ENCODE measurements at regions not wholly inside any gene's neighbourhood (a gene's known extent, or its start where the extent isn't known, plus 50 kb on each side); places are given as distances from the start of the nearest gene placed in this dataset.

GRCh38 chr12:73158341-73158740, 886.2 kb downstream of the TRHDE start:
- H4K20me1 ChIP-seq (ENCODE audit: insufficient read depth), result no peaks in the 10 kb centered on the region
- H3K4me2 ChIP-seq (ENCODE audit: low read length), result no peak overlapping the region
- H3K9ac ChIP-seq (ENCODE audit: low read length), result no peak overlapping the region
- H3F3A ChIP-seq (ENCODE audit: insufficient read depth, low read length, poor library complexity, severe bottlenecking), result no peaks in the 10 kb centered on the region
- H3K79me2 ChIP-seq (replicated peaks; ENCODE audit: insufficient read depth, low read length), result no peaks in the 10 kb centered on the region
- H2AFZ ChIP-seq (ENCODE audit: low read depth, low read length), result no peak overlapping the region
- H3K9me2 ChIP-seq (ENCODE audit: insufficient read depth, low read length), result no peaks in the 10 kb centered on the region
- no peaks in the 10 kb centered on the region for H3K27me3 ChIP-seq (ENCODE audit: insufficient read depth, low read depth, low read length)
- H3K4me3 ChIP-seq (ENCODE audit: low read length), result no peak overlapping the region
- H3K36me3 ChIP-seq (ENCODE audit: insufficient read depth, low read length), result no peaks in the 10 kb centered on the region
- H3K27ac ChIP-seq (ENCODE audit: low read length), result no peak overlapping the region
- TF ChIP-seq REST (IDR thresholded peaks at IDR 0.05; ENCODE audit: borderline replicate concordance) (no peak), POLR2AphosphoS5 (IDR thresholded peaks at IDR 0.05) (no peak), RAD21 (conservative IDR thresholded peaks at IDR 0.05) (no peak), MXI1 (conservative IDR thresholded peaks at IDR 0.05; ENCODE audit: poor library complexity, severe bottlenecking) (no peak), CTCF (IDR thresholded peaks at IDR 0.05; ENCODE audit: poor library complexity, severe bottlenecking) (no peak), EZH2 (IDR thresholded peaks at IDR 0.05; ENCODE audit: borderline replicate concordance, insufficient read depth, low read length, poor library complexity, severe bottlenecking) (no peak), EP300 (conservative IDR thresholded peaks at IDR 0.05; ENCODE audit: poor library complexity, severe bottlenecking) (no peak), TAF1 (IDR thresholded peaks at IDR 0.05; ENCODE audit: low read depth) (no peak), SMC3 (conservative IDR thresholded peaks at IDR 0.05; ENCODE audit: poor library complexity) (no peak)
- no peaks in the 10 kb centered on the region for H3K9me3 ChIP-seq (ENCODE audit: low read length)

- Histone ChIP-seq H3K4me3 (ENCODE audit: low read length) (no peak overlapping the region), H3K79me2 (replicated peaks; ENCODE audit: insufficient read depth, low read length) (no peaks in the 10 kb centered on the region), H3K27ac (ENCODE audit: low read length) (no peak overlapping the region), H3K9me3 (ENCODE audit: low read length) (no peaks in the 10 kb centered on the region), H3K9ac (ENCODE audit: low read length) (no peak overlapping the region), H3K27me3 (ENCODE audit: insufficient read depth, low read depth, low read length) (no peaks in the 10 kb centered on the region), H3K9me2 (ENCODE audit: insufficient read depth, low read length) (no peaks in the 10 kb centered on the region), H3K36me3 (ENCODE audit: insufficient read depth, low read length) (no peaks in the 10 kb centered on the region), H3F3A (ENCODE audit: insufficient read depth, low read length, poor library complexity, severe bottlenecking) (no peaks in the 10 kb centered on the region), H4K20me1 (ENCODE audit: insufficient read depth) (no peaks in the 10 kb centered on the region), H2AFZ (ENCODE audit: low read depth, low read length) (no peak overlapping the region), H3K4me2 (ENCODE audit: low read length) (no peak overlapping the region)
- no peak for TF ChIP-seq TAF1 (IDR thresholded peaks at IDR 0.05; ENCODE audit: low read depth)
- TF ChIP-seq POLR2AphosphoS5 (IDR thresholded peaks at IDR 0.05), result no peak
- TF ChIP-seq RAD21 (conservative IDR thresholded peaks at IDR 0.05), result no peak
- no peak for TF ChIP-seq SMC3 (conservative IDR thresholded peaks at IDR 0.05; ENCODE audit: poor library complexity)
- TF ChIP-seq CTCF (IDR thresholded peaks at IDR 0.05; ENCODE audit: poor library complexity, severe bottlenecking), result no peak
- TF ChIP-seq REST (IDR thresholded peaks at IDR 0.05; ENCODE audit: borderline replicate concordance), result no peak
- no peak for TF ChIP-seq MXI1 (conservative IDR thresholded peaks at IDR 0.05; ENCODE audit: poor library complexity, severe bottlenecking)
- TF ChIP-seq EP300 (conservative IDR thresholded peaks at IDR 0.05; ENCODE audit: poor library complexity, severe bottlenecking), result no peak
- no peak for TF ChIP-seq EZH2 (IDR thresholded peaks at IDR 0.05; ENCODE audit: borderline replicate concordance, insufficient read depth, low read length, poor library complexity, severe bottlenecking)
Measured at GRCh38 chr12:73159954-73160353, 887.8 kb downstream of the TRHDE start.

Data from neural cell (in vitro differentiated cells).